Stimulated activated CD8-positive, alpha-beta memory T cell treated with anti-CD3 and anti-CD28 coated beads, Interleukin-4, amount 100 ng/mL, for 4 hours (primary cell): ENCODE measurements at regions not wholly inside any gene's neighbourhood (a gene's known extent, or its start where the extent isn't known, plus 50 kb on each side); places are given as distances from the start of the nearest gene placed in this dataset.

Source experiments
- DNase-seq, 2 donors: peaks; one replicate each; pipeline ENCODE4 v3.0.0-alpha.2; 2020; ENCODE audit warnings: low read depth in 2 of 2, low spot score in 1 of 2

DNA sequence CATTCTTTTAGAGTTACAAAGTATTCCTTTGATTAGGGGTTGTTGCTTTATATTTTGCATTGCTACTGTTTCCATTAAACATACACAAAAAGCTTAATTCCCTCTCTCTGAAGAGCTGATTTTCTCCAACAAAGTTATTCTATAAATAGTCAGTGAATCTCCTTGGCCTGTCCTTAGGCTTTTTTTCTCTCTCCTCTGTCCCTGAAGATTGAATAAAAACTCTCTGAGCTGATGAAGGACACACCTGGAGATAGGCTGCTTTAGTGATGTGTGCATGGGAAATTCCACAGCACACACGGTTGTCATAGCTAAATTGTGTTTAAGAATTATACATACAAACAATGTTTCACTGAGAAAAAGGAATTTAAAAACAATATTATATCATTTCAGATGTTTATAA lies 90.5 kb upstream of the TMEM106B start:
- no peak for DNase-seq

DNA sequence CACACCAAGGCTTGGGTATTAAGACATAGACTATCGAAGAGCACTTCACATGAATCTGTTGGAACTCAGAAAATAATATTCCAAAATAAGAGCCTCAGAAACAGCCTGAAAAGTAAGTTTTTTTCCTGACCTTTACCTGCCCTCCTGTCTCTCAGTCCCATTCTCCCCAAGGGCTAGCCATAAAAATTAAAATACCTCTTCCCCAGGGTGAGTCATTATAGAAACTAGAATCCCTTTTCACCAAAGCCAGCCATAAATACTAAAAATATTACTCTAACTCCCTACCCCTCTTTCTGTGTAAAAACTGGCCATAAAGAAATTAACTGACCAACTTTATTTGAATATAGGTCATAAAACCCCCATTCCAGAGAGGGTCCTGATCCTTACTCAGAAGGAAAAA lies 87.9 kb upstream of the TMEM106B start:
- no peak for DNase-seq

DNA sequence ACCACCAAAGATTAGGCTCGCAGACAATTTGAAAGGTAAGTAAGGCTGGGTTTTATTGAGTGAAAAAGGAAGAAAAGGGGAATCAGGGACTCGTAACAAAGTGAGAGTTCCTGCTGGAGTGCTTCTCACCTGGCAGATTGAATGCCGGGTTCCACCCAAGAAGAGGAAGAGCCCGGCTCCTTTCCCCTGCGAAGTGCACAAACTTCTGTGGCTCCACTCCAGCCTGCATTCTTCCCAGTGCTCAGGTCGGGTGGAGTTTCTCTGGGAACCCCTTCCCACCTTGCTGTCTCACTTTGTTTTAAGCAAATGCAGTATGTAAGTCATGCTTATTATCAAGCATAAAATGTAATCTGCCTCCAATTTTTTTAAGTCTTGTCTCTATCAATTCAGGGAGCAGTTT lies 87.1 kb upstream of the TMEM106B start:
- no peak for DNase-seq

DNA sequence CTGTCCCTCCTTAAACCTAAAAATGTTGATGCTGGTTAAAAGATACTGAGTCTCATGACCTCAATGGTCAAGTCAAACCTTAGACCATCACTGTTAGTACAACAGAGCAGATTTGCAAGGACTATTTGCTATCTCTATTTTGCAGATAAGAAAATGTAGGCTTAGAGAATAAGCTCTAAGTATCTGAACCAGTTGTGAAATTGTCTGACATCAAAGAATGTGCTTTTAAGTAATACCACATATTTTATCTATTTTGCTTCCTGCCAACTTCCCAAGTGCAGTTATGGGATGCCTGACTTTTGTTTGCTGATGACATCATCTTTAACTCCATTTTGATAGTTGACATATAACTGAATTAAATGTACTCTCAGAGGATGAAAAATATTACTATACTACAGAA lies 83.6 kb upstream of the TMEM106B start:
- DNase-seq = no peak

DNA sequence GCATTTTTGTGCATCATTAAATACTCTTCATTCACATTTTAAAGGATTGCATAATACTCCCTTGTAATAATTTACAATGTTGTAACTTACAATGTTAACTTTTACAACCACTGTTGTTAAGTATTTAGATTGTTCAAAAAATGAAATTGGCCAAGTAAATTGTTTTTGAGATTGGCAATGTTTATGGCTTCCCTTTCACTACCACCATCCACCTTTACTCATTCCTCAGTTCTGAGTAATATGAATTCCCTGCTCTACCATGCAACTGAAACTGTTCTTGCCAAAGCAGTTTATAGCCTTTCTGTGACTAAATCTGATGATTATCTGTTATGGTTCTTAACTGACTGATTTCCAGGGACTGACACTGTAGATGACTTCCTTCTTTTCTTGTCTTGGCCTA lies 80.5 kb upstream of the TMEM106B start:
- no peak for DNase-seq

DNA sequence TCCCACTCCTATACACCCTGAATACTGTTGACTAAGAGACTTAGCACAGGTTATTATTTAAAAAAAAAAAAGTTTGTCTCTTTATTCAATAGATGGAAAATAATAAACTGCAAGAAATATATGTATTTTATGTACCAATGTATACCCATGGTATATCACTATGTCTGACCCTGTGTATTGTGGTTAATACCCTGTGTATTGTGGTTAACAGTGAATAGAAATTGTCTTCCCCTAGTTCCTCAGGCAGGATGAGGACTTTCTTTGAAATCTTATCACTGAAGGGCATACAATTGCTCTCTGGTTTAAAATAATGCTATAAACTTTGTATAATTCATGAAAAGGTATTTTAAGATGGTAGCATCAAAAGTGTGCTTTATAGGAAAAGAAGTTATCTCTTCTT lies 80.0 kb upstream of the TMEM106B start:
- DNase-seq = no peak

DNA sequence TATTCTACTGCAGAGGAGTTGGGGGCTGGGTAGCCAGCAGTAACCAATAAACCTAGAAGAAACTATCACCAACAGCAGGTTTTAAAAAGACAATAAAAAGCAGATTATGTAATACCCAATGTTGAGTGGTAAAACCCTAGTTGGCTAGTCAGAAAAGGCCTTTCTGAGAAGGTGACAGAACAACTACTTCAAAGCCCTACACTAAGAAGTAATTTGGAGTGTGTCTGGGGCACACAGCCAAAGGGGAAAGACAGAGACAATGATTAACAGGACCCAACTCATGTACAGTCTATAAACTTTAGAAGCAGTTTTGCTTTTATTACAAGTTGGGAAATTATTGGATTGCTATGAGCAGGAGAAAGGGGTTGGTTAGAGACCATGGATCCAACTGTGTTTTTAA lies 77.2 kb upstream of the TMEM106B start:
- DNase-seq = no peak

DNA sequence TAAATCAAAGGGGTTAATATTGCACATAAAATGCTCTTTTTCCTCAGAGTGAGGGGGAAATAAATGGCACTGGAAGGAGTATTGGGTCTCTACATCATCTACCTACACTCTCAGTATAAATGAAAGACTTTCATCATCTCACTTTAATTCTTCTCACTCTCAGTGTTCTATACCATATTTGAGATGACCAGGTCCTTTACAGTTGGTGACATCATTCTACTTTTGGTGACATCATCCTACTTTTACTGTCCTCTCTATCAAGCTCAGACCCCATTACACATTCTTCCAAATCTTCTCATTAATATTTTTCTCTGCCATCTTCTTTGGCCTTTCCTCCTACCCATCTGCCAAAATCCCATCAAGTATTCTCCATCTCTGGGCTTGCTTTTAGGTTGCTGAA lies 74.6 kb upstream of the TMEM106B start:
- DNase-seq = no peak

DNA sequence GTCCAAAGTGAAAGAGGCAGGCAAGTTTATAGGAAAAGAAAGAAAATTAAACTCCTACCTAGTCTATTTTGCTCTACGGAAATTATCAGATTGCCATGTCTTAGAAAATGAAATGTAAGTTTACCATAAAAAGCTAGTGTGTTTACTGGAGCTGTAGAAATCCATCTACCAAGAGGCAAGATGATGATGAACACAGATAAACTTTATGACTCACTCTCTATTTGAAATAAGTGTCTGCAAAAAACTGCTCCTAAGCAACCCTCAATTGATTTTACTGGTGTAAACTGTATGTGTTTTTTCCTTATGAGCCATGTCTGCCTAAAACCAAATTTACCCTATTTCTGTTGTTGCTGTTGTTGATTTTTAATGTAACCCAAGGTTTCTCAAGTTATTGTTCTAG lies 73.8 kb upstream of the TMEM106B start:
- no peak for DNase-seq

DNA sequence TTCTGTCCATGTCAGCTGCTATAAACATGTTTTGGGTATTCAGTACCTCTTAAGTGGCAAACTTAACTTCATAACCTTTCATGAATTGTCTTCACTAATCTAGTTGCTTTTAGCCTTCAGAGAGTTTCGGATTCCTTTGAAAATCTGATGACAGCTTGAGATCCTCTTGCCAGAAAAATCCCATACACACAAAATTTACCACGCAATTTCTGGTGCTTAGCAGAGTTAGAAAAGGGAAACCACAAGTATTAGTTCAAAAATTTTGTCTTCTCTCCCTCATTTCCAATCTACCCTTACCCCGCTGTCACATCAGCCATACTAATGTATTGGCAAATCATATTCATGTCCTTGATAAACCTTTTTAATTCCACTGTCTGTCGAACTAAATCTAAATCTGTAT lies 72.7 kb upstream of the TMEM106B start:
- no peak for DNase-seq

DNA sequence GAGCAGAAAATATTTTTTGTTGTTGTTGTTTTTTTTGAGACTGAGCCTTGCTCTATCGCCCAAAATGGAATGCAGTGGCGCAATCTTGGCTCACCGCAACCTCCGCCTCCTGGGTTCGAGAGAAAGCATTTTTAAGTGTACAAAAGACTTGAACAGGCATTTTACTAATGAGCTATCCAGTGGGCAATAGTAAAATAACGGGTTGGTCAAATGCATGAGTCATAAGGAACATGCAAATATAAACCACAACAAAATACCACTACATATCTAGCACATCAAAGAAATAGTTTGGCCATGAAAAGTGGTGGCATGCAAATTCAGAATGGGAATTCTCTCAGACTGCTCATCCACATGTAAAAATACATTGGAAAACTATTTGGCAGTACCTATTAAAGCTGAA lies 71.7 kb upstream of the TMEM106B start:
- DNase-seq = no peak

DNA sequence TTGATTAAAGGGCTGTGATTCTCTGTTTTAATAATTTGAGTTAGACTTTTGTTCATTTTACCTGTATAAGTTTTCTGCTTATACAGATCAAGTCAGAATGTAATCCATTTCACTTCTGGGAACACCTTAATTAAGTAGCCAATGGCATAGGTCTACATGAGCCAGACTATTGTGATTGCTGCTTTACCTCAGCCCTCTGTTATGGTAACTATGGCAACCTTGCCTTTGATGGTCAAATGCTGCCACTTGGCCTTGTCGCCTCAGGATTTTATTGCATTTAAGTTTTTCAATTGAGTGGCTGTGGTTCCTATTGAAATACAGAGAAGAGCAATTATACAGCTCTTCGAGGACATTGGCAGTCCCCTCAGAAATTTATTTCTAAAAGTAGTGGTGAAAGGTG lies 64.3 kb upstream of the TMEM106B start:
- DNase-seq = no peak

DNA sequence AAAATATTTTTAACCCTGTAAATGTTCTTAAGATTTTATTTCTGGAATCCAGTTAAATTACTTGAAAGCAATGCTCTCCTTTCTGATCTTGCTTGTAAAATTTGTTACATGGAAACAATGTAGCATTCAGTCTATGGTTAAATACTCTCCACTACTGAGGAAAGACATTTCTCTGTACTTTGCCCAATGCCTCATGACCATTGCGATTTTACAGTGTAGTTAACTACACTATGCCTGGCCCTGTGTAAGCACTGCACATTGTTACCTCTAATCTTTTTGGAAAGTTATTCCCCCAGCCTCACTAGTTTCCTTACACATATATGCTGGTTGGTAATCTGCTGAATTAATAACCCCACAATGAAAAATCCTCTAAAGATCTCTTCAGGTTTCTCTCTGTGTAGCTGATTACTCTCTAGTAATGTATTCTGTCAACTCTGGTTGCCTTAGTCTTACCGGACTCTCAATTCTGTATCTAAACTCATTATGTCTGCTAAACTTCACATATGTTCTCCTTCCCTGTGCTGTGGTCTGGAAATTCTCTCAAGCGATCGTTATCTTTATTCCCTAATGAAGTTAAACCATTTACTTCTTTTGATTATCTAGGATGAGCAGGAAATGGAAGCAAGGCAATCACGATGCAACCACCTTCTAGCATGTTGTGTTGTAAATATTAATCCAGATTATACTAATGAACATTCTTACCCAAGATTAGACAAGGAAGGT lies 58.7 kb upstream of the TMEM106B start:
- DNase-seq = no peak

DNA sequence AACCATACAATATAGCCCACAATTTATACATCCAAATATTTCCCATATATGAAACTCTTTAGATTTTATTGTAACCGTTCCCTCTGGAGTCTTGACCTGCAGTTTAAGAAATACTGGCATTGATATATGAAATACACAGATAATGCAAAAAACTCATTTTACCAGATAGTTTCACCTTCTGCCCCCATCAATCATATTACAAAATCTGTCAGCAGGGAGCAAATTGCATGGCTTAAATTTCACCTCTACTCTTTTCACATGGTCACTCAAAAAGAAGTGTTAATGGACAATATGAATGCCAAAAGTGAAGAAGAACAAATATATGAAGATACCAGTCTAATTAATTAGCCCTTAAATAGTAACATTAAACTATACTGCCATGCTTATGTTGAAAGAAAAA lies 57.0 kb upstream of the TMEM106B start:
- DNase-seq = no peak

DNA sequence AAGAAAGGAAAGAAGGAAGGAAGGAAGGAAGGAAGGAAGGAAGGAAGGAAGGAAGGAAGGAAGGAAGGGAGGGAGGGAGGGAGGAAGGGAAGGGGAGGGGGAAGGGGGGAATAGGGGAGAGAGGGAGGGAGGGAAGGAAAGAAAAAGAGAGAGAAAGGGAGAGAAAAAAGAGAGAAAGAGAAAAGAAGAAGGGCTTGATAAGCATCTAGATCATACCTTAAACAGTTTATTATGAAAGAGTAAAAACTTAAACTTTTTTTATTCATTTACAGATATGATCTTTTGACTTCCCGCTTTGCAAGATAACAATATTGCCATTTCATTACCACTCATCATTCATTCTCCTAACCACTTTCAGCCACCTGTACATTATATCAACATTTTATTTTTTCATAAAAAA lies 53.6 kb upstream of the TMEM106B start:
- no peak for DNase-seq

DNA sequence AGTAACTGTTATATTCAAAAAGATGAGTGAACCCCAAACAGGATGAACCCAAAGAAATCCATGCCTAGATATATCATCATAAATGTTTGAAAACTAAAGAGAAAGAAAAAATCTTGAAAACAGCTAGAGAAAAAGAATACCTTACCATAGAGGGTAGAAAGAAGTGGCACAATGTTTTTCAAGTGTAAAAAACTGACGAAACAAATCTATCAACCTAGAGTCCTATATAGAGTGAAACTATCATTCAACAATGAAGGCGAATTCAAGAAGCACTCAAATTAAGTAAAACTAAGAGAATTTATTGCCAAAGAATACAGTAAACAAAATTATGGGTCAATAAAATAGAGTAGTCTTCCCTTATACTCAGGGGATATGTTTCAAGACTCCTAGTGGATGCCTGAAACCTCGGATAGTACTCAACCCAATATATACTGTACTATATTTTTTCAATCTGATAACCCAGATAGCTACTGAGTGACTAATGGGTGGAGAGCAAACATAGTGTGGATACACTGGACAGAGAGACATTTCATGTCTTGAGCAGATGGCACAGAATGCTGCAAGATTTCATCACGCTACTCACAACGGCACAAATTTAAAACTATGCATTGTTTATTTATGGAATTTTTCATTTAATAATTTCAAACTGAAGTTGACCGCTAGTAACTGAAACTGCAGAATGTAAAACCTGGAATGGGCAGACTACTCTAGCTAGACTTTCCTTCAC lies 52.6 kb upstream of the TMEM106B start:
- DNase-seq = no peak

DNA sequence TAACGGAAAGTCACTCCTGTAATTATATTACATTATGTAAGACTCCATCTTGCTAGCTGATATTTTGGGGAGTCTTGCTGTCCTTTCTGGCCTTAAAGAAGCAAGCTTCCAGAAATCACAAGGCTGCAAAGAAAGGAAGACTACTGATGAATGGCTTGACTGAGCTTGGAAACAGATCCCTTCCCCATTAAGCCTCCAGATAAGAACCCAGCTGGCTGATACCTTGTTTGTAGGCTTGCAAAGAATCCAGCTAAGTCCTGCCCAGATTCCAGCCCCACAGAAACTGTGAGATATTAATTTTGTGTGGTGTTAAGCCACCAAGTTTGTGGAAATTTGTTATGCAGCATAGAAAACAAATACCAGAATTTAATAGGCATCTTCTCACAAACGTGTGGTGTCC lies 49.9 kb upstream of the TMEM106B start:
- no peak for DNase-seq
